Parathyroid adenoma (tissue), 2 donors: ENCODE measurements at regions not wholly inside any gene's neighbourhood (a gene's known extent, or its start where the extent isn't known, plus 50 kb on each side); places are given as distances from the start of the nearest gene placed in this dataset.
"Not testable (repeated sequence)": the region's sequence is repeated elsewhere in the genome, so short reads cannot be mapped to it uniquely, and the experiment has no call there.

Experiments
- H2AFZ ChIP-seq: fragments of 300-600 bp; sonication (generic); one replicate; pipeline ENCODE4 v1.7.0; 2017; ENCODE audit warnings: antibody characterized with exemption, mild to moderate bottlenecking
- H3K27ac ChIP-seq: fragments of 300-600 bp; sonication (generic); one replicate; pipeline ENCODE4 v1.7.0; 2017
- H3K27me3 ChIP-seq: fragments of 300-600 bp; sonication (generic); one replicate; pipeline ENCODE4 v1.7.0; 2017; ENCODE audit warnings: low read length; ENCODE audit not compliant: control insufficient read depth, insufficient read depth
- H3K36me3 ChIP-seq: fragments of 300-600 bp; sonication (generic); one replicate; pipeline ENCODE4 v1.7.0; 2017; ENCODE audit warnings: low read length; ENCODE audit not compliant: control insufficient read depth, insufficient read depth
- H3K4me1 ChIP-seq: fragments of 300-600 bp; sonication (generic); one replicate; pipeline ENCODE4 v1.7.0; 2017; ENCODE audit warnings: control low read depth
- H3K4me2 ChIP-seq: fragments of 300-600 bp; sonication (generic); one replicate; pipeline ENCODE4 v1.7.0; 2017; ENCODE audit warnings: low read length
- H3K4me3 ChIP-seq: fragments of 300-600 bp; sonication (generic); one replicate; pipeline ENCODE4 v1.7.0; 2017; ENCODE audit warnings: low read depth, low read length
- H3K79me2 ChIP-seq: fragments of 300-600 bp; sonication (generic); one replicate; pipeline ENCODE4 v1.7.0; 2017; ENCODE audit warnings: control low read depth
- H3K9ac ChIP-seq: fragments of 300-600 bp; sonication (generic); one replicate; pipeline ENCODE4 v1.7.0; 2017; ENCODE audit warnings: mild to moderate bottlenecking
- H3K9me3 ChIP-seq: fragments of 300-600 bp; sonication (generic); one replicate; pipeline ENCODE4 v1.7.0; 2017; ENCODE audit warnings: low read length; ENCODE audit not compliant: control insufficient read depth
- CTCF ChIP-seq: fragments of 300-600 bp; sonication (generic); IDR thresholded peaks from one replicate; pipeline ENCODE4 v1.7.0; 2017; ENCODE audit warnings: antibody characterized with exemption, mild to moderate bottlenecking
- donor health status: primary hyperparathyroidism.

- Histone ChIP-seq H3K79me2 (no peaks in the 10 kb centered on the region), H3K9ac (no peak overlapping the region), H3K27me3 (no peaks in the 10 kb centered on the region), H3K27ac (no peak overlapping the region), H3K9me3 (no peaks in the 10 kb centered on the region), H3K4me2 (no peak overlapping the region), H3K4me1 (no peaks in the 10 kb centered on the region), H3K36me3 (no peaks in the 10 kb centered on the region), H3K4me3 (no peak overlapping the region), H2AFZ (no peak overlapping the region)
- TF ChIP-seq CTCF, result no peak
These were observed 130.2 kb upstream of the DAP start for GRCh38 chr5:10891193-10891592.

GRCh38 chr5:10886497-10886896 is 125.5 kb upstream of the DAP start:
- Histone ChIP-seq H3K27ac (no peak overlapping the region), H3K4me3 (no peak overlapping the region), H3K4me1 (no peaks in the 10 kb centered on the region), H3K79me2 (no peaks in the 10 kb centered on the region), H3K9ac (no peak overlapping the region), H3K27me3 (no peaks in the 10 kb centered on the region), H3K36me3 (no peaks in the 10 kb centered on the region), H3K9me3 (no peaks in the 10 kb centered on the region), H3K4me2 (no peak overlapping the region), H2AFZ (no peak overlapping the region)
- no peak for TF ChIP-seq CTCF

- no peak overlapping the region for H3K4me3 ChIP-seq
- H3K79me2 ChIP-seq, result no peaks in the 10 kb centered on the region
- no peaks in the 10 kb centered on the region for H3K36me3 ChIP-seq
- TF ChIP-seq CTCF, result no peak
- H3K4me1 ChIP-seq, result no peaks in the 10 kb centered on the region
- no peak overlapping the region for H3K9ac ChIP-seq
- H3K27ac ChIP-seq, result no peak overlapping the region
- H3K9me3 ChIP-seq, result no peaks in the 10 kb centered on the region
- H2AFZ ChIP-seq, result no peak overlapping the region
- H3K4me2 ChIP-seq, result no peak overlapping the region
- H3K27me3 ChIP-seq, result no peaks in the 10 kb centered on the region
These were observed 124.0 kb upstream of the DAP start for GRCh38 chr5:10885026-10885425.

- H3K27ac ChIP-seq, H3K4me1 ChIP-seq, H3K79me2 ChIP-seq, H3K9me3 ChIP-seq, H3K27me3 ChIP-seq, H3K36me3 ChIP-seq, H2AFZ ChIP-seq, H3K9ac ChIP-seq, H3K4me3 ChIP-seq, H3K4me2 ChIP-seq: not testable (repeated sequence)
These were observed 122.9 kb upstream of the DAP start for GRCh38 chr5:10883945-10884344.

GRCh38 chr5:10880934-10881333 is 119.9 kb upstream of the DAP start:
- H3K27ac ChIP-seq, result no peak overlapping the region
- no peaks in the 10 kb centered on the region for H3K9me3 ChIP-seq
- no peak overlapping the region for H3K9ac ChIP-seq
- H3K27me3 ChIP-seq, result no peaks in the 10 kb centered on the region
- H3K4me3 ChIP-seq, result no peak overlapping the region
- H3K36me3 ChIP-seq, result no peaks in the 10 kb centered on the region
- TF ChIP-seq CTCF, result no peak
- H3K4me1 ChIP-seq, result no peaks in the 10 kb centered on the region
- H3K4me2 ChIP-seq, result no peak overlapping the region
- no peaks in the 10 kb centered on the region for H3K79me2 ChIP-seq
- no peak overlapping the region for H2AFZ ChIP-seq

- not testable (repeated sequence) for H3K79me2 ChIP-seq, H2AFZ ChIP-seq, H3K4me3 ChIP-seq, H3K4me1 ChIP-seq, H3K4me2 ChIP-seq, H3K9me3 ChIP-seq, H3K36me3 ChIP-seq, H3K27me3 ChIP-seq, H3K9ac ChIP-seq, H3K27ac ChIP-seq
These were observed 116.0 kb upstream of the DAP start for GRCh38 chr5:10876996-10877395.
